B cell (primary cell): ENCODE measurements at regions not wholly inside any gene's neighbourhood (a gene's known extent, or its start where the extent isn't known, plus 50 kb on each side); places are given as distances from the start of the nearest gene placed in this dataset.

Experiments
- ATAC-seq: fragments of 200-7000 bp; cut with Tn5 transposase; one replicate; pipeline ENCODE4 v1.10.0; 2021; ENCODE audit warnings: low read depth, mild to moderate bottlenecking, moderate number of reproducible peaks, moderate library complexity
- CTCF ChIA-PET: fragments of 350-600 bp; sonication (Branson Sonifier 250); formaldehyde crosslinking; loops from one replicate; lab custom pipeline; 2021; ENCODE audit warnings: antibody characterized with exemption, inconsistent platforms; lab: Charles Lee
- POLR2A ChIA-PET: fragments of 350-600 bp; sonication (Branson Sonifier 250); formaldehyde crosslinking; loops from one replicate; lab custom pipeline; 2021; ENCODE audit warnings: antibody characterized with exemption; lab: Charles Lee
- DNase-seq: peaks from one replicate; pipeline ENCODE4 v3.0.0; 2013
- H2AFZ ChIP-seq: 2 replicates; pipeline ENCODE4 v1.6.1; 2012; ENCODE audit warnings: mild to moderate bottlenecking, low read depth, low read length; ENCODE audit not compliant: insufficient read depth, poor library complexity, severe bottlenecking
- H3K27ac ChIP-seq, 2 donors: 1 replicate in 1 of 2; 2 replicates in 1 of 2; pipeline ENCODE4 v1.5.1; 2012 to 2013; ENCODE audit warnings: low read length in 2 of 2, mild to moderate bottlenecking in 2 of 2, moderate library complexity in 1 of 2
- H3K27me3 ChIP-seq, 4 experiments: fragments of 200-600 bp in 1 of 4; sonication (generic) in 1 of 4; replicated peaks in 1 of 4; 1 replicate in 2 of 4; 2 replicates in 2 of 4; pipeline versions ENCODE4 v1.6.1 to v1.7.0; 2013 to 2016; ENCODE audit warnings: low read length in 3 of 4, mild to moderate bottlenecking in 2 of 4, mixed read lengths in 1 of 4, moderate library complexity in 1 of 4; ENCODE audit not compliant: insufficient read depth in 4 of 4, control insufficient read depth in 3 of 4; ENCODE audit errors: control extremely low read depth in 1 of 4
- H3K36me3 ChIP-seq, 2 experiments: replicated peaks in 1 of 2; 1 replicate in 1 of 2; 2 replicates in 1 of 2; pipeline versions ENCODE4 v1.6.1 to v1.7.1; 2013; ENCODE audit warnings: low read length in 1 of 2; ENCODE audit not compliant: insufficient read depth in 2 of 2, control insufficient read depth in 1 of 2; ENCODE audit errors: control extremely low read depth in 1 of 2, extremely low read depth in 1 of 2
- H3K4me1 ChIP-seq, 2 donors: fragments of 200-600 bp in 1 of 2; sonication (generic) in 1 of 2; 1 replicate in 1 of 2; 2 replicates in 1 of 2; pipeline versions ENCODE4 v1.5.1 to v1.6.1; 2013 to 2017; ENCODE audit warnings: low read length in 2 of 2; ENCODE audit not compliant: control insufficient read depth in 2 of 2, insufficient read depth in 2 of 2
- H3K4me2 ChIP-seq: replicated peaks from 2 replicates; pipeline ENCODE3; 2012; ENCODE audit warnings: mild to moderate bottlenecking, low read depth, low read length; ENCODE audit not compliant: poor library complexity, severe bottlenecking
- H3K4me3 ChIP-seq, 5 experiments: fragments of 200-600 bp in 1 of 5; sonication (generic) in 1 of 5; 1 replicate in 3 of 5; 2 replicates in 2 of 5; pipeline versions ENCODE4 v1.5.1 to v1.7.0; 2011 to 2016; ENCODE audit warnings: low read length in 4 of 5, mild to moderate bottlenecking in 4 of 5, low read depth in 2 of 5, control low read depth in 1 of 5, moderate library complexity in 1 of 5; ENCODE audit not compliant: insufficient read depth in 1 of 5; ENCODE audit errors: control extremely low read depth in 1 of 5, extremely low read depth in 1 of 5
- H3K79me2 ChIP-seq: fragments of 200-600 bp; sonication (generic); one replicate; pipeline ENCODE4 v1.6.0; 2016; ENCODE audit warnings: low read length; ENCODE audit not compliant: control insufficient read depth, insufficient read depth
- H3K9ac ChIP-seq: fragments of 200-600 bp; sonication (generic); 2 replicates; pipeline ENCODE4 v1.6.1; 2017; ENCODE audit warnings: mild to moderate bottlenecking, low read length, moderate library complexity
- H3K9me3 ChIP-seq, 3 donors: one replicate each; pipeline versions ENCODE4 v1.6.1 to v1.7.1; 2013; ENCODE audit warnings: low read length in 2 of 3; ENCODE audit not compliant: control insufficient read depth in 2 of 3, insufficient read depth in 1 of 3; ENCODE audit errors: control extremely low read depth in 1 of 3
- H4K20me1 ChIP-seq: 2 replicates; pipeline ENCODE4 v1.6.0; 2012; ENCODE audit warnings: mild to moderate bottlenecking, low read length; ENCODE audit not compliant: insufficient read depth, control insufficient read depth, poor library complexity, severe bottlenecking
- H3K27ac Mint-ChIP-seq: one replicate; pipeline ENCODE4 v1.8.0; 2021; ENCODE audit warnings: mixed read lengths
- H3K27me3 Mint-ChIP-seq: one replicate; pipeline ENCODE4 v1.8.0; 2021; ENCODE audit warnings: mixed read lengths
- H3K4me1 Mint-ChIP-seq: one replicate; pipeline ENCODE4 v1.8.0; 2021; ENCODE audit warnings: mixed read lengths
- H3K4me3 Mint-ChIP-seq: one replicate; pipeline ENCODE4 v1.8.0; 2021; ENCODE audit warnings: mixed read lengths
- H3K9me3 Mint-ChIP-seq: one replicate; pipeline ENCODE4 v1.8.0; 2022; ENCODE audit warnings: mixed read lengths; ENCODE audit not compliant: insufficient read depth
- CTCF ChIP-seq: fragments of 200-600 bp; IDR thresholded peaks from one replicate; pipeline ENCODE4 v1.8.0; 2022; ENCODE audit warnings: antibody characterized with exemption, mild to moderate bottlenecking
- EZH2 ChIP-seq: IDR thresholded peaks from 2 replicates; pipeline ENCODE4 v1.6.1; 2012; ENCODE audit warnings: borderline replicate concordance, low read depth, mild to moderate bottlenecking, moderate library complexity, low read length; ENCODE audit not compliant: insufficient read depth, poor library complexity, severe bottlenecking
- WGBS: methylation state at CpG from one replicate; pipeline ENCODE4 v1.1.5; 2013; ENCODE audit warnings: missing lambda C conversion rate; ENCODE audit not compliant: insufficient coverage; 5-methylcytosine and 5-hydroxymethylcytosine counted together
- intact Hi-C: fragments of 100-400 bp; cut with micrococcal nuclease; formaldehyde crosslinking; loops from one replicate; pipeline ENCODE4 v1.10.0; 2022

DNA sequence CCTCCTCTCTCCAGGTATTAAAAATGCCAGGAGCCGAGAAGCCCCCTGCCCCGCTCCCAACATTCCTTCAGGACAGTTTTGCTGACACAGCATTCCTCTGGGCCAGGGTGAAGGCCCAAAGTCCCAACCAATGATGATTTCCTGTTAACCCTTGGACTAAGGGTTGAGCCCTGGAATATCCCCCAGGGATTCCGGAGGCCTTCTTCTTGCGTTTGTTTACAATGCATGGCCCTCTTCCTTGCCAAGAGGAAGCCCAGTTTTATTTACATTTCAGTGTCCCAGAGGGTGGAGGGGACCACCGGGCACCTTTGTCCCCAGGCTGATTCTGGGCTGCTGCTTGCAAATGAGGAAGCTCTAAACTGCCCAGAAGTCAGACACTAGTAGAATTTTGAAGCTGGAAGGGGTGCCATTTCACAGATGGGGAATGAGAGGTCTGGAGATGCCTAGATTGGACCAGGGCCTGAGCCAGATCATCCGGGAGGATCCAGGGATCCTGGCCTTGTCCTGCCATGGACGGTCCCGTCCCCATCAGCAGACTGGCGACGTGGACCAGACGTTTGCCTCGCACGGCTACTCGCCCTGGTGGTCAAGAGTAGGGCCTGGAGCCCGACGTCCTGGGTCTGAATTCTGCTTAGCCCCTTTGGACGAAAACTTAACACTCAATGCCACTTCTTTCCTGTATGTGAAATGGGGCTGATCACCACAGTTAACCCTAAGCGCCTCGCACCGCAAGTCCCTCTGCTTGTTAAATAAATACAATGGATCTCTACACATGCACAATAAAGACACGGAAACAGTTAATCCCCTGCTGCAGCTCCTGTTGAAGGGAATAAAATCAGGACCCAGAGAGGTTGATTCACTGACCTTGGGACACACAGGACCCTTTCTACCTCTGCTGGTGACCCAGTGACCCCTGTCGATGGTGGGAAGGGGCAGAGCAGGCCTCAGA is 55.6 kb upstream of the CIBAR2 start:
- CTCF ChIA-PET: no interaction called here
- Mint-ChIP-seq H3K9me3 (no peaks in the 10 kb centered on the region), H3K4me1 (peaks cover 6% of the 10 kb centered on the region), H3K4me3 (peak overlapping the region; percentile 47), H3K27ac (no peak overlapping the region), H3K27me3 (peaks cover 39% of the 10 kb centered on the region)
- intact Hi-C loops: no loop called here
- ATAC-seq (no peak), DNase-seq (no peak)
- POLR2A ChIA-PET: no interaction called here
- Histone ChIP-seq H3K79me2 (no peaks in the 10 kb centered on the region), H3K36me3 (no peaks in the 10 kb centered on the region), H4K20me1 (no peaks in the 10 kb centered on the region), H3K27me3 (peaks cover 0 to 39% (median 5%) of the 10 kb centered on the region in 4 experiments), H3K9ac (no peak overlapping the region), H3K27ac (no peak overlapping the region), H3K4me2 (no peak overlapping the region), H2AFZ (no peak overlapping the region), H3K4me3 (no peak overlapping the region), H3K4me1 (no peaks in the 10 kb centered on the region), H3K9me3 (peaks cover 0 to 6% (median 0%) of the 10 kb centered on the region in 3 donors)
- no peak for TF ChIP-seq CTCF
- 89% methylated on average over 16 of the region's 22 CpGs for WGBS

GRCh38 chr16:85168732-85169256 is 56.5 kb upstream of the CIBAR2 start:
- Histone ChIP-seq H3K79me2 (no peaks in the 10 kb centered on the region), H3K9ac (no peak overlapping the region), H3K9me3 (peaks cover 0 to 6% (median 0%) of the 10 kb centered on the region in 3 donors), H3K4me1 (no peaks in the 10 kb centered on the region), H3K27me3 (peaks cover 0 to 46% (median 5%) of the 10 kb centered on the region in 4 experiments), H3K4me2 (peak overlapping the region; percentile 28), H3K27ac (no peak overlapping the region), H3K4me3 (no peak overlapping the region), H3K36me3 (no peaks in the 10 kb centered on the region), H4K20me1 (no peaks in the 10 kb centered on the region), H2AFZ (no peak overlapping the region)
- CTCF ChIA-PET: no interaction called here
- TF ChIP-seq EZH2: no peak
- TF ChIP-seq CTCF: no peak
- DNase-seq (no peak), ATAC-seq (no peak)
- Mint-ChIP-seq H3K4me1 (peaks cover 6% of the 10 kb centered on the region), H3K27me3 (peaks cover 49% of the 10 kb centered on the region), H3K27ac (no peak overlapping the region), H3K9me3 (no peaks in the 10 kb centered on the region), H3K4me3 (peak overlapping the region; percentile 47)
- 26% methylated on average over 28 of the region's 54 CpGs for WGBS
- POLR2A ChIA-PET: no interaction called here
- intact Hi-C loops: no loop called here
